ENCODE measurements at regions not wholly inside any gene's neighbourhood (a gene's known extent, or its start where the extent isn't known, plus 50 kb on each side); places are given as distances from the start of the nearest gene placed in this dataset.

DNA sequence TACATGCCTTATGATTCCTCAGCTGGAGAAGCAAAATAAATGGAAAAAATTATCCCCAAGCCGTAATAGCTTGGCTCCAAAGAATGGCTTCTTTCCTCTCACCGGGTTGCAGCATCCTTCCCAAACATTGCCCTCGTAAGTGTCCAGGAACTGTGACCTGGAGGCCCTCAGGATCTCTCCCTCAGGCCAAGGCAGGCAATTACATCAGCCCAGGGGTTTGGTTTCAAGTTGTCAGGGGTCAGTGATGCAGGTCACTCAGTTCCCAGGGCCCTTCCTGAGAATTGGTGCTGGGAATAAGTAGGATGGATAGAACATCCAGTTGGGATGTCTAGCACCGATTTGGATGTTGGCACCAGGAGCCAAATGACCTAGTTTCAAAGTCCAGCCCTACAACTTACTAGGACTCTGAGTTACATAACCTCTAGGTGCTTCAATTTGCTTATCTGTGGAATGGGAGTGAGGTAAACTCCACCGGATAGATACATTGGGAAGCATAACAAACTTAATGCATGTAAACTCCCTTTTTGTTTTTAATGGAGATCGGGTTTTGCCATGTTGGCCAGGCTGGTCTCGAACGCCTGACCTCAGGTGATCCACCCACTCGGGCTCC is 133.5 kb upstream of the DAP start:
- Histone ChIP-seq H2BK15ac (ENCODE audit: low read depth, poor library complexity, severe bottlenecking) (no peak overlapping the region), H3K9me3 (ENCODE audit: control insufficient read depth, low read length) (no peaks in the 10 kb centered on the region), H3K14ac (ENCODE audit: low read length in 2 of 2) (no peak overlapping the region), H3K4me2 (ENCODE audit: low read length, poor library complexity, severe bottlenecking) (no peak overlapping the region), H4K8ac (ENCODE audit: low read length) (no peak overlapping the region), H3K27ac (ENCODE audit: low read length, poor library complexity, severe bottlenecking) (no peak overlapping the region), H3K23ac (ENCODE audit: low read length in 2 of 2) (no peak overlapping the region), H2AFZ (ENCODE audit: low read depth, low read length) (no peak overlapping the region), H3K4ac (ENCODE audit: low read depth in 1 of 2, low read length in 2 of 2) (no peak overlapping the region), H3K9ac (ENCODE audit: low read length) (no peak overlapping the region), H3K4me1 (ENCODE audit: control insufficient read depth, insufficient read depth, low read depth, low read length) (peaks cover 1% of the 10 kb centered on the region), H2BK120ac (ENCODE audit: low read depth, low read length) (no peak overlapping the region), H2BK5ac (ENCODE audit: low read depth, low read length, poor library complexity, severe bottlenecking) (no peak overlapping the region), H3K18ac (ENCODE audit: low read depth in 1 of 2, low read length in 2 of 2) (no peak overlapping the region), H3K36me3 (ENCODE audit: control insufficient read depth in 1 of 2, insufficient read depth in 2 of 2, low read depth in 1 of 2, low read length in 2 of 2) (peaks cover 0 to 4% of the 10 kb centered on the region in 2 experiments), H2BK12ac (ENCODE audit: low read length in 2 of 2) (no peak overlapping the region), H3K4me3 (ENCODE audit: insufficient read depth in 1 of 2, low read depth in 1 of 2, low read length in 2 of 2) (no peak overlapping the region), H4K91ac (ENCODE audit: low read length) (no peak overlapping the region), H3K79me1 (replicated peaks; ENCODE audit: low read length, poor library complexity, severe bottlenecking) (no peaks in the 10 kb centered on the region), H3K27me3 (ENCODE audit: control insufficient read depth in 1 of 2, insufficient read depth in 1 of 2, low read length in 2 of 2) (no peaks in the 10 kb centered on the region), H2AK5ac (ENCODE audit: low read length, severe bottlenecking) (no peak overlapping the region)
- DNase-seq = peak; percentile 25
- WGBS = 87% methylated on average over 8 of the region's 9 CpGs

GRCh38 chr5:10892911-10893215 is 131.8 kb upstream of the DAP start:
- Histone ChIP-seq H2BK120ac (ENCODE audit: low read depth, low read length) (no peak overlapping the region), H3K4me2 (ENCODE audit: low read length, poor library complexity, severe bottlenecking) (no peak overlapping the region), H3K9ac (ENCODE audit: low read length) (no peak overlapping the region), H2BK15ac (ENCODE audit: low read depth, poor library complexity, severe bottlenecking) (no peak overlapping the region), H3K4me3 (ENCODE audit: insufficient read depth in 1 of 2, low read depth in 1 of 2, low read length in 2 of 2) (no peak overlapping the region), H2AK5ac (ENCODE audit: low read length, severe bottlenecking) (no peak overlapping the region), H3K79me1 (replicated peaks; ENCODE audit: low read length, poor library complexity, severe bottlenecking) (no peaks in the 10 kb centered on the region), H4K8ac (ENCODE audit: low read length) (no peak overlapping the region), H3K9me3 (ENCODE audit: control insufficient read depth, low read length) (no peaks in the 10 kb centered on the region), H2AFZ (ENCODE audit: low read depth, low read length) (no peak overlapping the region), H3K27me3 (ENCODE audit: control insufficient read depth in 1 of 2, insufficient read depth in 1 of 2, low read length in 2 of 2) (no peaks in the 10 kb centered on the region), H3K4ac (ENCODE audit: low read depth in 1 of 2, low read length in 2 of 2) (no peak overlapping the region), H3K14ac (ENCODE audit: low read length in 2 of 2) (no peak overlapping the region), H3K36me3 (ENCODE audit: control insufficient read depth in 1 of 2, insufficient read depth in 2 of 2, low read depth in 1 of 2, low read length in 2 of 2) (peaks cover 0 to 4% of the 10 kb centered on the region in 2 experiments), H2BK12ac (ENCODE audit: low read length in 2 of 2) (no peak overlapping the region), H3K18ac (ENCODE audit: low read depth in 1 of 2, low read length in 2 of 2) (no peak overlapping the region), H3K27ac (ENCODE audit: low read length, poor library complexity, severe bottlenecking) (no peak overlapping the region), H2BK5ac (ENCODE audit: low read depth, low read length, poor library complexity, severe bottlenecking) (no peak overlapping the region), H4K91ac (ENCODE audit: low read length) (no peak overlapping the region), H3K23ac (ENCODE audit: low read length in 2 of 2) (peak overlapping the region in 1 of 2 experiments; percentile 14), H3K4me1 (ENCODE audit: control insufficient read depth, insufficient read depth, low read depth, low read length) (peaks cover 1% of the 10 kb centered on the region)
- DNase-seq = no peak
- WGBS = 88% methylated on average over 4 of the region's 4 CpGs

- no peak overlapping the region for H3K4me2 ChIP-seq (ENCODE audit: low read length, poor library complexity, severe bottlenecking)
- no peaks in the 10 kb centered on the region for H3K79me1 ChIP-seq (replicated peaks; ENCODE audit: low read length, poor library complexity, severe bottlenecking)
- no peaks in the 10 kb centered on the region for H3K9me3 ChIP-seq (ENCODE audit: control insufficient read depth, low read length)
- H3K9ac ChIP-seq (ENCODE audit: low read length) = no peak overlapping the region
- peaks cover 1% of the 10 kb centered on the region for H3K4me1 ChIP-seq (ENCODE audit: control insufficient read depth, insufficient read depth, low read depth, low read length)
- H2AFZ ChIP-seq (ENCODE audit: low read depth, low read length) = peak overlapping the region; percentile 36
- H3K27ac ChIP-seq (ENCODE audit: low read length, poor library complexity, severe bottlenecking) = no peak overlapping the region
- H2BK120ac ChIP-seq (ENCODE audit: low read depth, low read length) = no peak overlapping the region
- no peak overlapping the region for H3K18ac ChIP-seq (ENCODE audit: low read depth in 1 of 2, low read length in 2 of 2)
- no peak overlapping the region for H2AK5ac ChIP-seq (ENCODE audit: low read length, severe bottlenecking)
- no peak overlapping the region for H3K4ac ChIP-seq (ENCODE audit: low read depth in 1 of 2, low read length in 2 of 2)
- no peak overlapping the region for H3K4me3 ChIP-seq (ENCODE audit: insufficient read depth in 1 of 2, low read depth in 1 of 2, low read length in 2 of 2)
- H2BK12ac ChIP-seq (ENCODE audit: low read length in 2 of 2) = no peak overlapping the region
- peaks cover 0 to 4% of the 10 kb centered on the region in 2 experiments for H3K36me3 ChIP-seq (ENCODE audit: control insufficient read depth in 1 of 2, insufficient read depth in 2 of 2, low read depth in 1 of 2, low read length in 2 of 2)
- peak; percentile 8 for DNase-seq
- no peaks in the 10 kb centered on the region for H3K27me3 ChIP-seq (ENCODE audit: control insufficient read depth in 1 of 2, insufficient read depth in 1 of 2, low read length in 2 of 2)
- no peak overlapping the region for H4K91ac ChIP-seq (ENCODE audit: low read length)
- no peak overlapping the region for H2BK15ac ChIP-seq (ENCODE audit: low read depth, poor library complexity, severe bottlenecking)
- H3K14ac ChIP-seq (ENCODE audit: low read length in 2 of 2) = no peak overlapping the region
- H4K8ac ChIP-seq (ENCODE audit: low read length) = no peak overlapping the region
- 88% methylated on average over 5 of the region's 5 CpGs for WGBS
- H2BK5ac ChIP-seq (ENCODE audit: low read depth, low read length, poor library complexity, severe bottlenecking) = no peak overlapping the region
- peak overlapping the region in 1 of 2 experiments; percentile 14 for H3K23ac ChIP-seq (ENCODE audit: low read length in 2 of 2)
Measured at GRCh38 chr5:10892147-10892910, 131.3 kb upstream of the DAP start.

- DNase-seq = no peak
- H3K23ac ChIP-seq (ENCODE audit: low read length in 2 of 2) = no peak overlapping the region
- no peak overlapping the region for H4K91ac ChIP-seq (ENCODE audit: low read length)
- no peak overlapping the region for H2BK120ac ChIP-seq (ENCODE audit: low read depth, low read length)
- H3K4me2 ChIP-seq (ENCODE audit: low read length, poor library complexity, severe bottlenecking) = no peak overlapping the region
- no peak overlapping the region for H2AK5ac ChIP-seq (ENCODE audit: low read length, severe bottlenecking)
- peaks cover 0 to 4% of the 10 kb centered on the region in 2 experiments for H3K36me3 ChIP-seq (ENCODE audit: control insufficient read depth in 1 of 2, insufficient read depth in 2 of 2, low read depth in 1 of 2, low read length in 2 of 2)
- H2AFZ ChIP-seq (ENCODE audit: low read depth, low read length) = no peak overlapping the region
- no peak overlapping the region for H2BK15ac ChIP-seq (ENCODE audit: low read depth, poor library complexity, severe bottlenecking)
- no peak overlapping the region for H3K4me3 ChIP-seq (ENCODE audit: insufficient read depth in 1 of 2, low read depth in 1 of 2, low read length in 2 of 2)
- no peak overlapping the region for H3K4ac ChIP-seq (ENCODE audit: low read depth in 1 of 2, low read length in 2 of 2)
- no peak overlapping the region for H2BK12ac ChIP-seq (ENCODE audit: low read length in 2 of 2)
- no peak overlapping the region for H3K14ac ChIP-seq (ENCODE audit: low read length in 2 of 2)
- H2BK5ac ChIP-seq (ENCODE audit: low read depth, low read length, poor library complexity, severe bottlenecking) = no peak overlapping the region
- no peaks in the 10 kb centered on the region for H3K4me1 ChIP-seq (ENCODE audit: control insufficient read depth, insufficient read depth, low read depth, low read length)
- no peaks in the 10 kb centered on the region for H3K79me1 ChIP-seq (replicated peaks; ENCODE audit: low read length, poor library complexity, severe bottlenecking)
- no peak overlapping the region for H3K27ac ChIP-seq (ENCODE audit: low read length, poor library complexity, severe bottlenecking)
- no peaks in the 10 kb centered on the region for H3K27me3 ChIP-seq (ENCODE audit: control insufficient read depth in 1 of 2, insufficient read depth in 1 of 2, low read length in 2 of 2)
- H3K9ac ChIP-seq (ENCODE audit: low read length) = no peak overlapping the region
- H3K9me3 ChIP-seq (ENCODE audit: control insufficient read depth, low read length) = no peaks in the 10 kb centered on the region
- H3K18ac ChIP-seq (ENCODE audit: low read depth in 1 of 2, low read length in 2 of 2) = no peak overlapping the region
- 100% methylated on average over 1 of the region's 1 CpG for WGBS
- H4K8ac ChIP-seq (ENCODE audit: low read length) = no peak overlapping the region
Measured at GRCh38 chr5:10891193-10891592, 130.2 kb upstream of the DAP start.

All from mesenchymal stem cell (in vitro differentiated cells and primary cell).